Caki2 (cell line): ENCODE measurements at regions not wholly inside any gene's neighbourhood (a gene's known extent, or its start where the extent isn't known, plus 50 kb on each side); places are given as distances from the start of the nearest gene placed in this dataset.
"Not testable (repeated sequence)": the region's sequence is repeated elsewhere in the genome, so short reads cannot be mapped to it uniquely, and the experiment has no call there.

Experiments
- DNase-seq: peaks from one replicate; pipeline ENCODE4 v3.0.0-alpha.2; 2015; ENCODE audit warnings: low read depth
- in situ Hi-C: cut with HindIII; loops from 2 replicates; pipeline ENCODE4 v1.10.0; 2016; ENCODE audit warnings: low sequenced_read_pairs, low pct_unique_long_range_greater_than_20kb, mixed read lengths

GRCh38 chr13:65613004-65613403, 1617.1 kb downstream of the PCDH9 start:
- in situ Hi-C loops: no loop called here
- no peak for DNase-seq

- no peak for DNase-seq
- in situ Hi-C loops: no loop called here
These were observed 1620.8 kb downstream of the PCDH9 start for GRCh38 chr13:65609350-65609749.

DNA sequence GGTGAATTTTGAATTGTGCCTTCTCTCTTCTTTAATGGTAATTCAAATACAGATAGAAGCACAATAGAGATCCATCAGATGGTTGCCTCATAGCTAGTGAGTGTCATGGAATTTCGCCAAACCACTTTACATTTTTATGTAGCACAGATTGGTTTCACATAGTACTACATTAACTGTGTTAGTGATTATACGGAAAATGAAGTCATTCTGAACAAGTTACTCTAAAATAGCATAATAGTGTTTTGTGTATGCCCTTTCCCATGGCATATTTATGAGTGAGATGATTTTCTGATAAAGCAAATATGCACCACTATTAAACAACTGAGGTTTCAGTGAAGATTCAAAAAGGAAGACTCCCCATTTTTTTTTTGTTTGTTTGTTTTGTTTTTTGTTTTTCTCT, 1623.5 kb downstream of the PCDH9 start:
- DNase-seq: no peak
- in situ Hi-C loops: no loop called here

DNA sequence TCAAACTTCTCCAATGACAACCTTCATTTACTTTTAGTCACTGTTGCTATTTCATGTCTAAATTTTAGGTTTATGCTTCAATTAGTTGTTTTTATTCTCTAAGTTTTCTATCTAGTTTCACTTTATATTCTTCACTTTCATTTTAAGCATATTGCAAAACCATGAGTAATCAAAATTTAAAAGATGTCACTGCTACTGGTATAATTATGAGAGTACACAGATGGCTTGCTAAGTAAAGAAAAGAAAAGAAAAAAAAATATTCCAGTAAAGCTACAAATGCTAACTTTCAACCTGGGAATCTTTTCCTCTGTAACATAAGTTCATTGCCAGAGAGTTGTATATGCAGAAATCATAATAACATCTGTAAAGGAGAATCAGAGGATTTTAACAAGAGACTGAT, 1624.7 kb downstream of the PCDH9 start:
- DNase-seq: no peak
- in situ Hi-C loops: no loop called here

- DNase-seq: no peak
- in situ Hi-C loops: no loop called here
These were observed 1627.0 kb downstream of the PCDH9 start for GRCh38 chr13:65603160-65603559.

DNA sequence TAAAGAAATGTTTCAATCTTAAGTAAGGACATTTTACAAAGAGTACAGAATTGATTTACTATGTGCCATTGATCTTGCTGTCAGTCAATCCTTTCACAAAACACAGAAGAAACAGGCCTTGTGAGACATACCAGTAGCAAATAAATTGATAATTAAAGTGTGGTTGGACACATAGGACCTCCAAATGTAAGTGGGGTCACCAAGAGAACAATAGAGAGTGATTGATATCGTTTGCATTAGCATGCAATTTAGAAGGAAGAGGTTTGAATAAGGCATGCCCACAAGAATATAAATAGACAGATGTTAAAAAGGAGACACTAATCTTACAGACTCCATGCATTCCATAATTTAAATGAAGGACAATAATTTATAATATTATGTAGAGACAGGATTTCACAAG, 1628.3 kb downstream of the PCDH9 start:
- in situ Hi-C loops: no loop called here
- DNase-seq: no peak

- no peak for DNase-seq
- in situ Hi-C loops: no loop called here
These were observed 1629.4 kb downstream of the PCDH9 start for GRCh38 chr13:65600702-65601101.

- in situ Hi-C loops: no loop called here
- no peak for DNase-seq
These were observed 1632.0 kb downstream of the PCDH9 start for GRCh38 chr13:65597839-65598818.

DNA sequence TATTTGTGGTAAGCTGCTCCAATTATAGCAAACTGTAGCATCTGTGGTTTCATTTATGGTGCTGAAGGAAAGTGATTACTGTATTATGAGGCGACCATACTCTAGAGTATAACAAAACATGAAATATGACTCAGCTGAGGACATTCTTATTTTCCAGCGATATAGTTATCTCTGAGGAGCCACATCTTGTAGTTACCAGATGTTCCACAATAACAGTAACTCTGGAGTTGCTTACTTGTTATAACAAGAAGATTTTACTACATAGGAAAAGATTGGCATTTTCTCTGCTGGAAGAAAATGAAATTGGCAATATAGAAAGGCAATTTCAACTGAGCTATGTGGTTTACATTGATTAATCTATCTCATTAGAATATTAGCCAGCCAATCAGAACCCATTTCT, 1634.2 kb downstream of the PCDH9 start:
- in situ Hi-C loops: no loop called here
- DNase-seq: no peak

GRCh38 chr13:65594298-65594781, 1635.8 kb downstream of the PCDH9 start:
- no peak for DNase-seq
- in situ Hi-C loops: no loop called here

- in situ Hi-C loops: no loop called here
- DNase-seq: no peak
These were observed 1636.8 kb downstream of the PCDH9 start for GRCh38 chr13:65593298-65593874.

GRCh38 chr13:65592731-65593130, 1637.4 kb downstream of the PCDH9 start:
- no peak for DNase-seq
- in situ Hi-C loops: no loop called here

- in situ Hi-C loops: no loop called here
- no peak for DNase-seq
These were observed 1644.8 kb downstream of the PCDH9 start for GRCh38 chr13:65585346-65585745.

GRCh38 chr13:65584126-65584525, 1646.0 kb downstream of the PCDH9 start:
- in situ Hi-C loops: no loop called here
- no peak for DNase-seq

DNA sequence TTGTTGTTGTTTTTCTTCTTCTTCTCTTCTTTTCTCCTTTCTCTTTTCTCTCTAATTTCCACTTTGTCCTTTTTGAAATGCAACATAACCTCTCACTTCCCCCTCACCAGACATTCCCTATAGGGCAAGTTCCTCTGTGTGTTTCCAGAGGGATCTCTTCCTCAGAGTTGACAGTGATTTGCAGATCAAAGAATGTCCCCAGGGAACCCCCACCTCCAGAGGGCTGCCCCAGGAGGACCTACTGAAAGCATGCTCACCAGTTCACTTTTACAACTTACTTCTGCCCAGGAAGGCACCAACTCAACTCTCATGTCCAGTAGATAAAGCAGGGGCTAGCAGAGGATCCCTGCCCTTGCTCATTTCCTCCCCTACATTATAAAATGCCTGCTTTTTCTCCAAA, 1648.0 kb downstream of the PCDH9 start:
- DNase-seq: no peak

GRCh38 chr13:65564561-65564960, 1665.6 kb downstream of the PCDH9 start:
- DNase-seq, in situ Hi-C loops: not testable (repeated sequence)

More for the DNA sequence above, 1648.0 kb downstream of the PCDH9 start:
- in situ Hi-C loops: no loop called here

GRCh38 chr13:65562305-65562704, 1667.8 kb downstream of the PCDH9 start:
- in situ Hi-C loops: no loop called here
- no peak for DNase-seq

DNA sequence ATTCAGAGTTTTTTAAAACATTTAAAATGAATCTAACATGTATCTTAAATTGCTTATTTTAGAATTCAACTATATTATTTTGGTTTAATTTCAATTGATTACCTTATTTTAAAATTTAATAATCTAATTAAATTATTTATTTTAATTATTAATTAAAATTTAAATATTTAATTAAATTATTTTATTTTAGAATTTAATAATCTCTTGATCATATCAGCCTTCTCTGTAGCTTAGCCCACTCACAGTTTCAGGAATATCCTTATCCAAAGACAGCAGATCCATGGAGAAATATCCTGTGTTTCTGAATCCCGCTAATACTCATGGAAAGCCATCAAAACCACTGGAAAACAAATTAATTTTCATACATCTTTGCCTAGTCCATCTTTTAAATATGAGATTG, 1669.2 kb downstream of the PCDH9 start:
- no peak for DNase-seq
- in situ Hi-C loops: no loop called here

DNA sequence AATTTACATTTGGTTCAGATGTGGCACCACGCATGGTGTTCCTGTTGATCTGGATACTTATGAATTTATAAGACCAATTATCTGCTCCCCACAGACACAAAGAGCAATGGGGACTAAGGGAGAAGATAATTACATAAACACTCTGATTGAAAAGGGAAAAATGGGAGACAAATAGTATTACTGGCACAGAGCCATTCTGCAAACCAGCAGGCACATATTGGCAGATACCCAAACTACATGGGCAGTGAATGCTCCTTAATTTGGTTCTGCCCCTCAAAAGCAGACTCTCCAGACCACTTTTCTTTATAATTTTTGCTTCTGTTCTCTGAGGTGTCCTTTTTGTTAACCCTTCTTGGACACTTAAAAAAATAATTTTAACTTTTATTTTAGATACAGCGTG, 1674.2 kb downstream of the PCDH9 start:
- no peak for DNase-seq
- in situ Hi-C loops: no loop called here
